HFFc6 (cell line): ENCODE measurements at regions not wholly inside any gene's neighbourhood (a gene's known extent, or its start where the extent isn't known, plus 50 kb on each side); places are given as distances from the start of the nearest gene placed in this dataset.

Experiments used
- DNase-seq: peaks from one replicate; pipeline ENCODE4 v3.0.0-alpha.2; 2018
- H3K27ac Mint-ChIP-seq: 2 replicates; pipeline ENCODE4 v1.8.0; 2020; ENCODE audit warnings: mild to moderate bottlenecking, mixed read lengths
- H3K27me3 Mint-ChIP-seq: 2 replicates; pipeline ENCODE4 v1.8.0; 2021; ENCODE audit warnings: mild to moderate bottlenecking, moderate library complexity, mixed read lengths; ENCODE audit not compliant: insufficient read depth
- H3K36me3 Mint-ChIP-seq: 2 replicates; pipeline ENCODE4 v1.8.0; 2021; ENCODE audit warnings: low read depth, mixed read lengths
- H3K4me1 Mint-ChIP-seq: 2 replicates; pipeline ENCODE4 v1.8.0; 2020; ENCODE audit warnings: low read depth, mixed read lengths
- H3K4me3 Mint-ChIP-seq: 2 replicates; pipeline ENCODE4 v1.8.0; 2020; ENCODE audit warnings: mild to moderate bottlenecking, moderate library complexity, mixed read lengths
- H3K9me3 Mint-ChIP-seq: 2 replicates; pipeline ENCODE4 v1.8.0; 2020; ENCODE audit warnings: mild to moderate bottlenecking, mixed read lengths
- CTCF ChIP-seq: fragments of 200-600 bp; sonication (generic); IDR thresholded peaks from 2 replicates; pipeline ENCODE4 v1.5.0; 2021; ENCODE audit warnings: antibody characterized with exemption, mild to moderate bottlenecking

- no peak for TF ChIP-seq CTCF
- no peaks in the 10 kb centered on the region; the same call in 1 of the 2 replicates for H3K36me3 Mint-ChIP-seq
- H3K4me1 Mint-ChIP-seq = no peaks in the 10 kb centered on the region
- no peak overlapping the region for H3K27ac Mint-ChIP-seq
- H3K4me3 Mint-ChIP-seq = no peak overlapping the region
- DNase-seq = no peak
- H3K27me3 Mint-ChIP-seq = no peaks in the 10 kb centered on the region; the same call in 1 of the 2 replicates
- peaks cover 48% of the 10 kb centered on the region for H3K9me3 Mint-ChIP-seq
These were observed 363.3 kb downstream of the CDC14C start for GRCh38 chr7:49287653-49288052.

GRCh38 chr7:49294611-49295010 is 370.3 kb downstream of the CDC14C start:
- TF ChIP-seq CTCF = no peak
- H3K27me3 Mint-ChIP-seq = no peaks in the 10 kb centered on the region; the same call in 1 of the 2 replicates
- no peaks in the 10 kb centered on the region for H3K4me1 Mint-ChIP-seq
- DNase-seq = no peak
- H3K36me3 Mint-ChIP-seq = no peaks in the 10 kb centered on the region
- H3K9me3 Mint-ChIP-seq = peaks cover 26% of the 10 kb centered on the region
- H3K4me3 Mint-ChIP-seq = no peak overlapping the region
- no peak overlapping the region for H3K27ac Mint-ChIP-seq

- Mint-ChIP-seq H3K36me3 (no peaks in the 10 kb centered on the region), H3K27me3 (no peaks in the 10 kb centered on the region; the same call in 1 of the 2 replicates), H3K27ac (no peak overlapping the region), H3K4me3 (no peak overlapping the region), H3K4me1 (no peaks in the 10 kb centered on the region), H3K9me3 (peaks cover 25% of the 10 kb centered on the region)
- DNase-seq = no peak
- TF ChIP-seq CTCF = no peak
These were observed 370.8 kb downstream of the CDC14C start for GRCh38 chr7:49295146-49295545.

GRCh38 chr7:49297958-49298357 is 373.6 kb downstream of the CDC14C start:
- H3K4me1 Mint-ChIP-seq = no peaks in the 10 kb centered on the region
- no peak for TF ChIP-seq CTCF
- no peaks in the 10 kb centered on the region for H3K27me3 Mint-ChIP-seq
- no peak overlapping the region for H3K4me3 Mint-ChIP-seq
- DNase-seq = no peak
- H3K36me3 Mint-ChIP-seq = no peaks in the 10 kb centered on the region
- peaks cover 31% of the 10 kb centered on the region for H3K9me3 Mint-ChIP-seq
- no peak overlapping the region for H3K27ac Mint-ChIP-seq

- Mint-ChIP-seq H3K4me3 (no peak overlapping the region), H3K27me3 (no peaks in the 10 kb centered on the region), H3K27ac (no peak overlapping the region), H3K4me1 (no peaks in the 10 kb centered on the region), H3K36me3 (no peaks in the 10 kb centered on the region; the same call in 1 of the 2 replicates), H3K9me3 (peaks cover 41% of the 10 kb centered on the region)
- no peak for TF ChIP-seq CTCF
- DNase-seq = no peak
These were observed 384.4 kb downstream of the CDC14C start for GRCh38 chr7:49308787-49309186.

- Mint-ChIP-seq H3K27me3 (no peaks in the 10 kb centered on the region), H3K36me3 (no peaks in the 10 kb centered on the region), H3K9me3 (peaks cover 22% of the 10 kb centered on the region), H3K4me3 (no peak overlapping the region), H3K27ac (no peak overlapping the region), H3K4me1 (no peaks in the 10 kb centered on the region)
- TF ChIP-seq CTCF = no peak
- DNase-seq = no peak
These were observed 395.7 kb downstream of the CDC14C start for GRCh38 chr7:49320083-49320482.
